ENCODE measurements at regions not wholly inside any gene's neighbourhood (a gene's known extent, or its start where the extent isn't known, plus 50 kb on each side); places are given as distances from the start of the nearest gene placed in this dataset.

- peak in 1 of 5 donors; percentile 69 for DNase-seq
Measured at GRCh38 chr12:67592228-67593011, 56.1 kb upstream of the DYRK2 start.

- no peak for DNase-seq
Measured at GRCh38 chr12:67593041-67593440, 55.5 kb upstream of the DYRK2 start.

- DNase-seq: peak in 1 of 5 donors; percentile 10
Measured at GRCh38 chr12:67593461-67594330, 54.8 kb upstream of the DYRK2 start.

GRCh38 chr12:67594888-67595287, 53.7 kb upstream of the DYRK2 start:
- DNase-seq: no peak

- DNase-seq: no peak
Measured at GRCh38 chr12:67595365-67595764, 53.2 kb upstream of the DYRK2 start.

- DNase-seq: no peak
Measured at GRCh38 chr12:67598598-67598997, 49.9 kb upstream of the DYRK2 start.
